ENCODE measurements at regions not wholly inside any gene's neighbourhood (a gene's known extent, or its start where the extent isn't known, plus 50 kb on each side); places are given as distances from the start of the nearest gene placed in this dataset.
"Not testable (repeated sequence)": the region's sequence is repeated elsewhere in the genome, so short reads cannot be mapped to it uniquely, and the experiment has no call there.

DNA sequence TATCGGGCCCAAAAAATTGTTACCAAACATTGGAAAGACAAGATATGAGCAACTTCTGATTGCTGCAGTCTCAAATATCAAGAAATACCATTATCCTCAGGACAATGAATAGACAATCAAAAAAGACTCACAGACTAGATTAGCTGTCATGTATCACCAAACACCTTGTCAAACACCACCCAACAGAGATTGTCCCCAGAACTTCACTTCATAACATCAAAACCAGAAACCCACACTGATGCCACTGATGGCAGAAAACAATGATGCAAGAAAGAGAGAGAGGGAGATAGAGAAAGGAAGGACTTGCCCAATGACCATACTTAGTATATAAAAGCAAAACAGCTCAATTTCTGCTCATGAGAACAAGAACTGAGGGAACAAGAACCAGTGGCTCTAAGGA is 56.0 kb upstream of the PPIAL4F start:
- DNase-seq (ENCODE audit: low spot score); H3K27ac ChIP-seq; H2AFZ ChIP-seq; H3K4me2 ChIP-seq; H3K4me3 ChIP-seq; H3K9me2 ChIP-seq (replicated peaks; ENCODE audit: insufficient read depth); H3K9me3 ChIP-seq (ENCODE audit: low read depth); H4K20me1 ChIP-seq (ENCODE audit: insufficient read depth, poor library complexity, severe bottlenecking); H3K27me3 ChIP-seq; H3K4me1 ChIP-seq (ENCODE audit: insufficient read depth); H3K36me3 ChIP-seq (replicated peaks; ENCODE audit: insufficient read depth, low read depth); H3K79me2 ChIP-seq: not testable (repeated sequence)
- 100% methylated on average over 1 of the region's 1 CpG for WGBS (ENCODE audit: low lambda C conversion rate, missing lambda C conversion rate)

DNA sequence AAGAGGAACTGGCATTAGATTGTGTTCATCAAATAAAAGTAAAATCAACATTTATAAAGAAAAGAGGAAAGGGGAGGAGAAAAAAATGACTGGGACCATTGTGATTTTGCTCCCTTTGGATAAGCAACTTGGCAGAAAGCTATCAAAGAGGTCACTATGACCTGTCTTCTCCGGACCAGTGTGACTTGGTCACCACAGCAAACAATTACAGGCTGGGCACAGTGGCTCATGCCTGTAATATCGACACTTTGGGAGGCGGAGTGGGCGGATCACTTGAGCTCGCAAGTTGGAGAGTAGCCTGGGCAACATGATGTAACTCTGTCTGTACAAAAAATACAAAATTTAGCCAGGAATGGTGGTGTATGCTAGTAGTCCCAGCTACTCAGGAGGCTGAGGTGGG is 55.5 kb upstream of the PPIAL4F start:
- not testable (repeated sequence) for H3K79me2 ChIP-seq; H3K9me2 ChIP-seq (replicated peaks; ENCODE audit: insufficient read depth); H3K9me3 ChIP-seq (ENCODE audit: low read depth); H3K4me2 ChIP-seq; H3K4me3 ChIP-seq; H4K20me1 ChIP-seq (ENCODE audit: insufficient read depth, poor library complexity, severe bottlenecking); H3K27me3 ChIP-seq; H3K27ac ChIP-seq; DNase-seq (ENCODE audit: low spot score); H3K4me1 ChIP-seq (ENCODE audit: insufficient read depth); H3K36me3 ChIP-seq (replicated peaks; ENCODE audit: insufficient read depth, low read depth); H2AFZ ChIP-seq
- WGBS (ENCODE audit: low lambda C conversion rate, missing lambda C conversion rate) = 85% methylated on average over 5 of the region's 5 CpGs

DNA sequence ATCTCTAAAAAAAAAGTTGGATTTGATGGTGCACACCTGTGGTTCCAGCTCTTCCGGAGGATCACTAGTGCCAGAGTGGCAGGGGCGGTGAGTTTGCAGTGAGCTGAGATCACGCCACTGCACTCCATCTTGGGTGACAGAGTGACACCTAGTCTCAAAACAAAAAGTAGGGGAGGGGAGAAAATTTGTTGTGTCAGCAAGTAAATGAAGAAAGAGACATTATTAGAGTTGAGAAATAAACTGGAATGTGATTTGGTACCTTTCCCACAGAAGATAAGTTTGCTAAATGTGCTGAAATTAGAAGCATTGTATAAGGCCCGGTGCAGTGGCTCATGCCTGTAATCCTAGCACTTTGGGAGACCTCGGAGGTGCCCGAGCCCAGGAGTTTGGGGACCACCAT is 54.0 kb upstream of the PPIAL4F start:
- not testable (repeated sequence) for H3K36me3 ChIP-seq (replicated peaks; ENCODE audit: insufficient read depth, low read depth); H4K20me1 ChIP-seq (ENCODE audit: insufficient read depth, poor library complexity, severe bottlenecking)
- 98% methylated on average over 6 of the region's 6 CpGs for WGBS (ENCODE audit: low lambda C conversion rate, missing lambda C conversion rate)

DNA sequence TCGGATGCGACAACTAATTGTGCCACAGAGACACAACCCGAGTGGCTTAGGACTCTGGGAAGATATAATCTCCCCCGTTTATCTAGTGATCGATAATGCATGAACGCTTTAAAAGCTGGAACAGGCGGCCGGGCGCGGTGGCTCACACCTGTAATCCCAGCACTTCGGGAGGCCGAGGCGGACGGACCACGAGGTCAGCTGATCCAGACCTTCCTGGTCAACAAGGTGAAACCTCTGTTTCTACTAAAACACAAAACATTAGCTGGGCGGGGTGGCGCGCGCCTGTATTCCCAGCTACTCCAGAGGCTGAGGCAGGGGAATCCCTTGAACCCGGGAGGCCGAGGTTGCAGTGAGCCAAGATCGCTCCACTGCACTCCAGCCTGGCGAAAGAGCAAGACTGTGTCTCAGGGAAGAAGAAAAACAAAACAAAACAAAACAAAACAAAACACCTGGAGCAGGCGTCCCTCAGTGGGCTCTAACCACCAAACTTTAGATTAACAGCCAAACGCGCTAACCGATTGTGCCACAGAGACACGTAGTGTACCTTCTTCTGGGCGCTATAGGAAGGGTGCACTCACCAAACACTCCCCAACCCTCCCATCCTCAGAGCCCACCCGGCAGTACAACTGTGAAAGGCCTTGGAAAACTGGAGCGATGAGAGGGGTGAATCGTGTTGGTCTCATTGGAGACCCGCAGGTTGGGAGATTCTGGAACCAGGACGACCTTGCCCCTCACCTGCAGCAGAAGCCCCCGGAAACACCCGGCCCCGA is 53.3 kb upstream of the PPIAL4F start:
- not testable (repeated sequence) for H3K27me3 ChIP-seq; H3K27ac ChIP-seq; H4K20me1 ChIP-seq (ENCODE audit: insufficient read depth, poor library complexity, severe bottlenecking); H3K36me3 ChIP-seq (replicated peaks; ENCODE audit: insufficient read depth, low read depth); H3K4me2 ChIP-seq; H3K4me3 ChIP-seq; H3K9me2 ChIP-seq (replicated peaks; ENCODE audit: insufficient read depth); H3K79me2 ChIP-seq; H2AFZ ChIP-seq; DNase-seq (ENCODE audit: low spot score); H3K9me3 ChIP-seq (ENCODE audit: low read depth); H3K4me1 ChIP-seq (ENCODE audit: insufficient read depth)
- 96% methylated on average over 36 of the region's 37 CpGs for WGBS (ENCODE audit: low lambda C conversion rate, missing lambda C conversion rate)

More for the DNA sequence above, 54.0 kb upstream of the PPIAL4F start:
- not testable (repeated sequence) for H3K4me1 ChIP-seq (ENCODE audit: insufficient read depth); H3K9me2 ChIP-seq (replicated peaks; ENCODE audit: insufficient read depth); H2AFZ ChIP-seq; H3K79me2 ChIP-seq; H3K27ac ChIP-seq; H3K4me3 ChIP-seq; H3K4me2 ChIP-seq; H3K27me3 ChIP-seq; H3K9me3 ChIP-seq (ENCODE audit: low read depth); DNase-seq (ENCODE audit: low spot score)

Small RNA genes in the stretch of these regions (small RNA-seq; reads per million reads assigned to genes)
- gene RF00003 = 1.3 reads per million, percentile 79 among the genes with 10 or more reads in this experiment
